ENCODE measurements at regions not wholly inside any gene's neighbourhood (a gene's known extent, or its start where the extent isn't known, plus 50 kb on each side); places are given as distances from the start of the nearest gene placed in this dataset.

DNA sequence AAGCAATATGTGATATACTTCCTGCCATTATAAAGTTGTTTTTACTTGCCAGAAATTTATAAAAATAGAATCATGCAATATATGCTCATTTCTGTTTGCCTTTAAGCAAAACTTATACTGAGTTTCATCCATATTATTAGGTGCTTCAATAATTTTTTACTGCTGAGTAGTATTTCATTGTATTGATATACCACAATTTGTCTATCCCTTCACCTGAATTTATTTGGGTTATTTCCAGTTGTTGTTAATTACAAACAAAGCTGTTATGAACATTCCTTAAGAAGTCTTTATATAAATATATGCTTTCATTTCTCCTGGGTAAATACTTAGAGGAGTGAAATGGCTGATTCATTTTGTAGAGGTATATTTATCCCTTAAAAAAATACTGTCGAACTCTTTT is 864.1 kb downstream of the HACE1 start:
- ChIA-PET CTCF (no interaction called here), POLR2A (no interaction called here)
- no peak overlapping the region for H3K4me3 ChIP-seq (ENCODE audit: low read depth, low read length)
- TF ChIP-seq, protein P1, sequence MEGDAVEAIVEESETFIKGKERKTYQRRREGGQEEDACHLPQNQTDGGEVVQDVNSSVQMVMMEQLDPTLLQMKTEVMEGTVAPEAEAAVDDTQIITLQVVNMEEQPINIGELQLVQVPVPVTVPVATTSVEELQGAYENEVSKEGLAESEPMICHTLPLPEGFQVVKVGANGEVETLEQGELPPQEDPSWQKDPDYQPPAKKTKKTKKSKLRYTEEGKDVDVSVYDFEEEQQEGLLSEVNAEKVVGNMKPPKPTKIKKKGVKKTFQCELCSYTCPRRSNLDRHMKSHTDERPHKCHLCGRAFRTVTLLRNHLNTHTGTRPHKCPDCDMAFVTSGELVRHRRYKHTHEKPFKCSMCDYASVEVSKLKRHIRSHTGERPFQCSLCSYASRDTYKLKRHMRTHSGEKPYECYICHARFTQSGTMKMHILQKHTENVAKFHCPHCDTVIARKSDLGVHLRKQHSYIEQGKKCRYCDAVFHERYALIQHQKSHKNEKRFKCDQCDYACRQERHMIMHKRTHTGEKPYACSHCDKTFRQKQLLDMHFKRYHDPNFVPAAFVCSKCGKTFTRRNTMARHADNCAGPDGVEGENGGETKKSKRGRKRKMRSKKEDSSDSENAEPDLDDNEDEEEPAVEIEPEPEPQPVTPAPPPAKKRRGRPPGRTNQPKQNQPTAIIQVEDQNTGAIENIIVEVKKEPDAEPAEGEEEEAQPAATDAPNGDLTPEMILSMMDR (IDR thresholded peaks at IDR 0.05; ENCODE audit: insufficient read depth, low read length, missing control alignments): no peak
- no peak for DNase-seq (ENCODE audit: low read depth, low spot score)

GRCh38 chr6:103983860-103984259 is 875.9 kb downstream of the HACE1 start:
- H3K4me3 ChIP-seq (ENCODE audit: low read depth, low read length): no peak overlapping the region
- ChIA-PET CTCF (no interaction called here), POLR2A (no interaction called here)
- DNase-seq (ENCODE audit: low read depth, low spot score): no peak
- TF ChIP-seq, protein P1 (IDR thresholded peaks at IDR 0.05; ENCODE audit: insufficient read depth, low read length, missing control alignments): no peak

- TF ChIP-seq, protein P1 (IDR thresholded peaks at IDR 0.05; ENCODE audit: insufficient read depth, low read length, missing control alignments): no peak
- POLR2A ChIA-PET: no interaction called here
- CTCF ChIA-PET: no interaction called here
- H3K4me3 ChIP-seq (ENCODE audit: low read depth, low read length): no peak overlapping the region
- no peak for DNase-seq (ENCODE audit: low read depth, low spot score)
Measured at GRCh38 chr6:103983011-103983410, 876.7 kb downstream of the HACE1 start.

DNA sequence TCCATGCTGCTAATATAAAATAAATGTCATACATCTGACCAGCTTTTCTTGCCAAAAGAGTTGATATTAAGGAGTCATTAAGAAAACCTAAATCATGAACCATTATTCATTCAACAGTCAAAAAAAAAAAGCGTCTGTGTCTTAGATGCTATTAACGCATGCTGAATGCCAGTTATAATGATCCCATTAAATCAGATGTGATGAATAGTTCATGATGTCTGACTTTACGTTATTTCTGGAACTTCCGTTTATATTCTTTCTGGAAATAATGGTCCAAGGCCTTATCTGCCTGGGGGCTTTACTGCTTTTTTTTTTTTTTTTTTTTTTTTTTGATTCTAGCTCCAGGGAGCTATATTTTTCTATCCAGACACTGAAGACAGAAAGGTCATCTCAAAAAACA is 877.1 kb downstream of the HACE1 start:
- TF ChIP-seq, protein P1 (IDR thresholded peaks at IDR 0.05; ENCODE audit: insufficient read depth, low read length, missing control alignments): no peak
- ChIA-PET POLR2A (no interaction called here), CTCF (no interaction called here)
- DNase-seq (ENCODE audit: low read depth, low spot score): no peak
- no peak overlapping the region for H3K4me3 ChIP-seq (ENCODE audit: low read depth, low read length)

- ChIA-PET POLR2A (no interaction called here), CTCF (no interaction called here)
- no peak for DNase-seq (ENCODE audit: low read depth, low spot score)
- TF ChIP-seq, protein P1 (IDR thresholded peaks at IDR 0.05; ENCODE audit: insufficient read depth, low read length, missing control alignments): no peak
- no peak overlapping the region for H3K4me3 ChIP-seq (ENCODE audit: low read depth, low read length)
Measured at GRCh38 chr6:103979308-103979707, 880.4 kb downstream of the HACE1 start.

GRCh38 chr6:103937389-103937788 is 922.3 kb downstream of the HACE1 start:
- no peak overlapping the region for H3K4me3 ChIP-seq (ENCODE audit: low read depth, low read length)
- DNase-seq (ENCODE audit: low read depth, low spot score): no peak
- CTCF ChIA-PET: no interaction called here
- POLR2A ChIA-PET: no interaction called here
- TF ChIP-seq, protein P1 (IDR thresholded peaks at IDR 0.05; ENCODE audit: insufficient read depth, low read length, missing control alignments): no peak
